K562 (cell line): ENCODE measurements at regions not wholly inside any gene's neighbourhood (a gene's known extent, or its start where the extent isn't known, plus 50 kb on each side); places are given as distances from the start of the nearest gene placed in this dataset.

Experiments
- ATAC-seq: fragments of 200-7000 bp; cut with Tn5 transposase; 3 replicates; pipeline ENCODE4 v1.9.1; 2020; ENCODE audit warnings: moderate library complexity
- BruUV-seq: library from RNA; stranded (reverse); fragments of 400-500 nt; replicated peaks from 2 replicates; lab custom pipeline; 2021; lab: Mats Ljungman, UMichigan
- CTCF ChIA-PET: fragments of 300-600 bp; formaldehyde crosslinking; extraction: SDS; loops from one replicate; lab custom pipeline; 2021; ENCODE audit warnings: low intra/inter-chr PET ratio; lab: Yijun Ruan, JAX
- POLR2A ChIA-PET: fragments of 300-600, 350-650 bp; sonication (Branson Sonifier 250); formaldehyde crosslinking; extraction: SDS; loops from one replicate; lab custom pipeline; 2021; ENCODE audit warnings: antibody characterized with exemption, inconsistent platforms; lab: Yijun Ruan, JAX
- DNase-seq, 4 experiments: peaks; one replicate each; pipeline versions ENCODE4 v3.0.0 to v3.0.0-alpha.2; 2011 to 2018; ENCODE audit warnings: low spot score in 3 of 4, mixed read lengths in 3 of 4; ENCODE audit errors: extremely low read depth in 1 of 4
- FAIRE-seq: peaks from 2 replicates; lab custom pipeline; 2011; peaks lifted over from hg19 to GRCh38; lab: Jason Lieb, UNC
- H2AFZ ChIP-seq: 2 replicates; pipeline ENCODE4 v1.6.0; 2011; ENCODE audit warnings: low read depth, low read length, control low read depth, inconsistent platforms
- H3K27ac ChIP-seq: fragments of 200-600 bp; 3 replicates; pipeline ENCODE4 v1.8.0; 2011; ENCODE audit warnings: low read depth, mild to moderate bottlenecking, control low read depth, inconsistent platforms, low read length, moderate library complexity, mixed read lengths; ENCODE audit errors: extremely low read depth
- H3K27me3 ChIP-seq, 2 experiments: fragments of 300-600 bp in 1 of 2; 2 replicates in 1 of 2; 3 replicates in 1 of 2; pipeline versions ENCODE4 v1.6.0 to v1.8.0; 2011; ENCODE audit warnings: inconsistent platforms in 2 of 2, low read length in 2 of 2, mild to moderate bottlenecking in 1 of 2, mixed read lengths in 1 of 2, moderate library complexity in 1 of 2; ENCODE audit not compliant: control insufficient read depth in 2 of 2, insufficient read depth in 2 of 2
- H3K36me3 ChIP-seq: fragments of 300-600 bp; 3 replicates; pipeline ENCODE4 v1.8.0; 2011; ENCODE audit warnings: mild to moderate bottlenecking, low read length, inconsistent platforms; ENCODE audit not compliant: control insufficient read depth, insufficient read depth
- H3K4me1 ChIP-seq, 2 experiments: fragments of 200-600 bp in 1 of 2; replicated peaks in 1 of 2; 2 replicates in 1 of 2; 3 replicates in 1 of 2; pipeline versions ENCODE4 v1.5.1 to v1.8.0; 2011; ENCODE audit warnings: inconsistent platforms in 2 of 2, low read length in 2 of 2, mild to moderate bottlenecking in 1 of 2, mixed read lengths in 1 of 2, moderate library complexity in 1 of 2; ENCODE audit not compliant: control insufficient read depth in 2 of 2, insufficient read depth in 2 of 2
- H3K4me2 ChIP-seq: 2 replicates; pipeline ENCODE4 v1.6.1; 2011; ENCODE audit warnings: low read length, control low read depth, inconsistent platforms, mixed read lengths; ENCODE audit not compliant: insufficient read depth
- H3K4me3 ChIP-seq: fragments of 200-600 bp; sonication (generic), shearing (Covaris generic); 2 replicates; pipeline ENCODE4 v1.5.1; 2016; ENCODE audit warnings: control low read depth, inconsistent platforms
- H3K79me2 ChIP-seq: fragments of 200-600 bp; 3 replicates; pipeline ENCODE4 v1.8.0; 2011; ENCODE audit warnings: low read length, inconsistent platforms; ENCODE audit not compliant: control insufficient read depth, insufficient read depth
- H3K9ac ChIP-seq, 2 experiments: 2 replicates each; pipeline versions ENCODE4 v1.6.0 to v1.6.1; 2011; ENCODE audit warnings: low read depth in 2 of 2, low read length in 2 of 2, control low read depth in 1 of 2, inconsistent platforms in 1 of 2, mild to moderate bottlenecking in 1 of 2, mixed read lengths in 1 of 2; ENCODE audit not compliant: insufficient read depth in 1 of 2
- H3K9me1 ChIP-seq: one replicate; pipeline ENCODE4 v1.6.0; 2011; ENCODE audit warnings: inconsistent platforms, mild to moderate bottlenecking, low read length, moderate library complexity; ENCODE audit not compliant: control insufficient read depth, insufficient read depth
- H3K9me3 ChIP-seq: replicated peaks from 2 replicates; pipeline ENCODE4 v1.5.1; 2011; ENCODE audit warnings: low read depth, low read length, inconsistent platforms; ENCODE audit not compliant: control insufficient read depth, insufficient read depth
- H4K20me1 ChIP-seq: replicated peaks from 2 replicates; pipeline ENCODE4 v1.6.1; 2011; ENCODE audit warnings: low read length, inconsistent platforms, mixed read lengths; ENCODE audit not compliant: control insufficient read depth, insufficient read depth
- CREBBP ChIP-seq: IDR thresholded peaks from one replicate; pipeline ENCODE4 v1.6.1; 2012; ENCODE audit warnings: low read depth, mild to moderate bottlenecking, control low read depth, inconsistent platforms, low read length
- FOSL1 ChIP-seq: fragments of 200-800 bp; sonication (Bioruptor generic); conservative IDR thresholded peaks from 2 replicates; pipeline ENCODE4 v1.6.1; 2016; ENCODE audit warnings: missing genetic modification characterization, missing compliant biosample characterization
- KHSRP ChIP-seq: fragments of 450-650 bp; IDR thresholded peaks from 2 replicates; pipeline ENCODE4 v1.6.1; 2017
- L3MBTL2 ChIP-seq: fragments of 450-650 bp; IDR thresholded peaks from 2 replicates; pipeline ENCODE4 v1.6.1; 2016; ENCODE audit warnings: mild to moderate bottlenecking, moderate library complexity
- RBBP5 ChIP-seq: fragments of 200-600 bp; sonication (generic); IDR thresholded peaks from 2 replicates; pipeline ENCODE4 v1.6.1; 2012; ENCODE audit warnings: borderline replicate concordance, mild to moderate bottlenecking, low read length, control low read depth, inconsistent platforms; ENCODE audit not compliant: insufficient read depth, poor library complexity, severe bottlenecking
- SPI1 ChIP-seq: IDR thresholded peaks from 2 replicates; pipeline ENCODE4 v1.6.1; 2011; ENCODE audit warnings: low read depth, low read length, control low read depth, borderline replicate concordance
- ZNF134 ChIP-seq: fragments of 250-450 bp; sonication (Bioruptor Pico); conservative IDR thresholded peaks from 2 replicates; pipeline ENCODE4 v1.4.0; 2020
- WGBS: fragments of 100-300 bp; shearing (Covaris generic); methylation state at CpG from one replicate; pipeline ENCODE4 v1.1.6; 2016; ENCODE audit warnings: low coverage, mixed read lengths; ENCODE audit not compliant: insufficient coverage; ENCODE audit errors: missing lambda C conversion rate; 5-methylcytosine and 5-hydroxymethylcytosine counted together
- in situ Hi-C: fragments of 300-500 bp; cut with MboI; formaldehyde crosslinking; loops from 4 replicates; pipeline ENCODE4 v1.15.0; 2018; ENCODE audit warnings: inconsistent platforms, mixed read lengths
- intact Hi-C: fragments of 100-400 bp; cut with micrococcal nuclease; formaldehyde crosslinking; loops from 2 replicates; pipeline ENCODE4 v1.14.2; 2022
- TF ChIP-seq, protein P1 (sequence below): fragments of 450-650 bp; formaldehyde crosslinking; conservative IDR thresholded peaks from 2 replicates; pipeline ENCODE4 v1.4.0; 2022; ENCODE audit warnings: mild to moderate bottlenecking, missing genetic modification characterization

DNA sequence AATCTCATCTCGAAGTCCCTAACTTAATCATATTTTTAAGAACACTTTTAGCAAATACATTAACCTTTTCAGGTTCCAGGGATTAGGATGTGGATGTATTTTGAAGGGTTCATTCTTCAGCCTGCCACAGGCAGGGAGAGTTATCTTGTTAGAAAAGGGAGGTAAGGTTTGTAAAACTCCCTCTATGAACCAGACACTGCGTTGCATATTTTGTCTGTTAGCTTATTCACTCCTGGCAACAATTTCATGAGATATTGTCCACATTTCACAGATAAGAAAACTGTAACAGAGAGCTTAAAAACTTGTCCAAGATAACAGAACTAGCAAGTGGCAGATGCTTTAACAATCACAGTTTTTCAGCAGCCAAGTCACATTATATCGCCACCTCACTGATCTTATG is 155.4 kb downstream of the DIPK2A start (continued):
- TF ChIP-seq FOSL1 (tag): no peak
- TF ChIP-seq, protein P1, sequence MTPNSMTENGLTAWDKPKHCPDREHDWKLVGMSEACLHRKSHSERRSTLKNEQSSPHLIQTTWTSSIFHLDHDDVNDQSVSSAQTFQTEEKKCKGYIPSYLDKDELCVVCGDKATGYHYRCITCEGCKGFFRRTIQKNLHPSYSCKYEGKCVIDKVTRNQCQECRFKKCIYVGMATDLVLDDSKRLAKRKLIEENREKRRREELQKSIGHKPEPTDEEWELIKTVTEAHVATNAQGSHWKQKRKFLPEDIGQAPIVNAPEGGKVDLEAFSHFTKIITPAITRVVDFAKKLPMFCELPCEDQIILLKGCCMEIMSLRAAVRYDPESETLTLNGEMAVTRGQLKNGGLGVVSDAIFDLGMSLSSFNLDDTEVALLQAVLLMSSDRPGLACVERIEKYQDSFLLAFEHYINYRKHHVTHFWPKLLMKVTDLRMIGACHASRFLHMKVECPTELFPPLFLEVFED (CRISPR knock-in tag): no peak
- TF ChIP-seq KHSRP: no peak

DNA sequence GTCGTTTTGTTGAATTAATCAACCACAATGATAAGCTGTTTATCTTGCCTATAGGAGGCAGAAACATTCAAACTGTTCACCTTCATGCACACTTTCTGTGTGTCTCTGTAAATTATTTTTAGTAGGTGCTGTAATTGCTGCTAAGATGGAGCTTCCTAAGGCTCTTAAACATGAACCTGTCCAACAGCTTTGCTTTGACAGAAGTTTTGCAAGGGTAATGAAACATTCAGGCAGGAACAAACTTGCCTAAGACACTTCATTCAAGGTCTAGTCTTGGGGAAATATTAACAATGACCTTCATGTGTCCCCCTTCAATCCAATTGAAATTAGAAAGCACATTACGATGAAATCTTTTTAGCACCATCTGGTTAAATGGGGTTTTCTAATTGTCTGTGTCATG is 156.1 kb downstream of the DIPK2A start:
- in situ Hi-C loops: no loop called here
- BruUV-seq: no TSS peak
- H3K4me2 ChIP-seq: no peak overlapping the region
- no peak for DNase-seq
- H3K4me1 ChIP-seq: no peaks in the 10 kb centered on the region
- no peaks in the 10 kb centered on the region for H3K9me3 ChIP-seq
- intact Hi-C loops: no loop called here
- no peaks in the 10 kb centered on the region for H3K36me3 ChIP-seq
- WGBS: 3% methylated on average over 2 of the region's 2 CpGs
- no peaks in the 10 kb centered on the region for H4K20me1 ChIP-seq
- no peak for TF ChIP-seq ZNF134 (CRISPR knock-in tag)
- no peak for TF ChIP-seq L3MBTL2
- TF ChIP-seq SPI1: no peak
- TF ChIP-seq RBBP5: no peak
- TF ChIP-seq CREBBP: no peak
- ChIA-PET POLR2A (no interaction called here), CTCF (no interaction called here)
- H2AFZ ChIP-seq: no peak overlapping the region
- H3K27ac ChIP-seq: no peak overlapping the region
- FAIRE-seq: no peak
- H3K9ac ChIP-seq: no peak overlapping the region
- H3K79me2 ChIP-seq: no peaks in the 10 kb centered on the region
- no peak for ATAC-seq
- H3K9me1 ChIP-seq: no peaks in the 10 kb centered on the region
- no peaks in the 10 kb centered on the region for H3K27me3 ChIP-seq
- H3K4me3 ChIP-seq: no peak overlapping the region
